MM.1S (cell line): ENCODE measurements at regions not wholly inside any gene's neighbourhood (a gene's known extent, or its start where the extent isn't known, plus 50 kb on each side); places are given as distances from the start of the nearest gene placed in this dataset.

Experiments
- CTCF ChIP-seq: fragments of 300-600 bp; sonication (generic); IDR thresholded peaks from 2 replicates; pipeline ENCODE4 v1.5.1; 2016; ENCODE audit warnings: antibody characterized with exemption, low read length, mixed read lengths
- EZH2 ChIP-seq: fragments of 300-600 bp; sonication (generic); optimal IDR thresholded peaks from 2 replicates; pipeline ENCODE3; 2017; ENCODE audit warnings: low read depth, mild to moderate bottlenecking, antibody characterized with exemption, low read length, mixed read lengths
- EZH2phosphoT487 ChIP-seq: fragments of 300-600 bp; sonication (generic); IDR thresholded peaks from 2 replicates; pipeline ENCODE4 v1.6.1; 2018; ENCODE audit warnings: antibody characterized with exemption, low read length

GRCh38 chr2:239770246-239770639 is 254.9 kb downstream of the NDUFA10 start:
- TF ChIP-seq EZH2, result no peak
- peak; percentile 25 for TF ChIP-seq CTCF
- TF ChIP-seq EZH2phosphoT487, result no peak
